Ureter (tissue), 1 donor: ENCODE measurements at regions not wholly inside any gene's neighbourhood (a gene's known extent, or its start where the extent isn't known, plus 50 kb on each side); places are given as distances from the start of the nearest gene placed in this dataset.
A peak's percentile ranks its signal among the peaks of the same experiment; 100 is the strongest.
"Not testable (repeated sequence)": the region's sequence is repeated elsewhere in the genome, so short reads cannot be mapped to it uniquely, and the experiment has no call there.

Experiments
- DNase-seq: peaks from one replicate; pipeline ENCODE4 v3.0.0-alpha.2; 2020; ENCODE audit warnings: low spot score
- donor health status: DM: yes; HTN: yes; CAD: no.

DNA sequence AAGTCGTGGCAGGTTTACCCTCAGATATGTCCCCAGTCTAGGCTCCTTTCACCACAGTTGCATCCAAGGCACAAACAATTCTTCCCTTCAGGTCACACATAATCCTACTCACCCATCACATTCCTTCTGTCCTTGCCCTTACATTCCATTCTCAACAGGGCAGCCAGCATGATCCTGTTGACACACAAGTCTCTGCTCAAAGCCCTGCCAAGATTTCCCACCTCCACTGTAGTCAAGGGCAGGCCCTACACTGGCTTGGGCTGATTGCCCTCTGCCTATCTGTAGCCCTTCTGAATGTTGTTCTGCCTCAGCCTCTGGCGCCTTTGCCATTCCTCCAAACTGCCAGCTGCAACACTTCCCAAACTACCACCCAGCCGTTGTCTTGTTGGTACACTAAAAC lies 187.9 kb upstream of the AKR1E2 start:
- DNase-seq, result no peak

DNA sequence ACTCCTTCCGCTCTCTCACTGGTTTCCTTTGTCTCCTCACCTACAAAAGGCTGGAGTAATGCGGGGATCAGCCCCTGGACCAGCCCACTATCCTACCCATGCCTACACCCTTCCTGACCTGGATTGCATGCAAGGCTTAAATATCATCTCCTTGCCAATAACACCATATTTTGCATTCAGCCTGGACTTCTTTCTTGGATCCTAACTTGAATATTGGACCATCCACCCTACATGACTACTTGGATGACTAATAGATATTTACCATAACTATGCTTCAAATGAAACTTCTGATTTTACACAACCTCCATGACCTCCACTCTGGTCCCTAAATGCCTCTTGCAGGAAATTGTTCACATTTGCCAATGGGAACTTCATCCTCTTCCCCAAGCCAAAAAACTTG lies 188.3 kb upstream of the AKR1E2 start:
- DNase-seq, result no peak

DNA sequence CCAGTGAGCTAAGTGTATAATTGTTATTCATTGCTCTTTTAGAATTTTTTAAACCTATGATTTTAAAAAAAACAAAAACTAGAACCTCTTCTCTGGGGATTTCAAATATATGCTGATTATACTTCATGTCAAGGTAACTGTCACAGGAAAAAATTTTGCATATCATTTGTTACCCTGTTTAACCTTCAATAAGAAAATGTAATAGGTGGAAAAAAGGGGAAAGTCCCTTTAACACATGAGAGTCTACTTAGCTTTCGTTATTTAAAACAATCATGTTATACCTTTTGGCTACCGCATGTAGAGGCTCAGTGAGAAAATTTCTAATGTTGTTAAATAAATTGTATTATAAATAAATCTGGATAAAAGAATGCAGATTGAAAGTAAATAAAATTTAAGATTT lies 190.1 kb upstream of the AKR1E2 start:
- DNase-seq, result no peak

DNA sequence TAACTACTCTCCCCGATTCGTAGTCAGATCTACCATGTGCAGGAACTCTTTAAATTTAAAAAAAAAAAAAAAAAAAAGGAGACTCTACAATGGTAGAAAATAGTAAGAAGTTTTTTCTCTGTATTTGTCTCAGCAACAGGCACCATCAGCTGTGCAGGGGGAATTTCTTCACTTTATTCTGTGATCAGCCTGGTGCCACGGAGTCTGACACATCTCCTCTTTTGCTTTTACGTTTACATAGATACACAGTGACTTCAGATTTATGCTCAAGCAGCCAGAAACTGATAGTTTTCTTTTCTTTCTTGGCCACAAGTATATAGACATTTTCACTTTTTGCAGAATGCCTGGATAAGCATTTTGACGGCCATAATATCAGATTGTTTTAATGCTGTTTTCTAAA lies 190.6 kb upstream of the AKR1E2 start:
- no peak for DNase-seq

DNA sequence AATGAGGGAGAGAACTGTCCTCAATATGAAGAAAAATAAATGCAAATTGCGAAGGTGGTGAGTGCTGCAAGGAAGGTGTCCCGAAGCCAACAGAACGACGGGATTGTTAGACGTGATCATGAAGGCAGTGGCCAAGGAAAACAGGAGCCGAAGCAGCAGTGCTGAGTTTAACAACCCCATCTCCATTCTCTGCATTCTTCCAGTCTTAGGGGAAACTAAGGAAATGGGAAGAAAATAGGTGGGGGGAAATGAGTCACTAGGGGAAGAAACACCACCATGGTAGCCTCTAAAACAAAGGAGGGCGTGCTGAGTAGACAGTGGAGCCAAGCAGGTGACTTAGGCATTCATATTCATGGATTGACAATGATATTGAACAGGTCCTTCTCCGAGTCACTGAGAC lies 192.2 kb upstream of the AKR1E2 start:
- no peak for DNase-seq

DNA sequence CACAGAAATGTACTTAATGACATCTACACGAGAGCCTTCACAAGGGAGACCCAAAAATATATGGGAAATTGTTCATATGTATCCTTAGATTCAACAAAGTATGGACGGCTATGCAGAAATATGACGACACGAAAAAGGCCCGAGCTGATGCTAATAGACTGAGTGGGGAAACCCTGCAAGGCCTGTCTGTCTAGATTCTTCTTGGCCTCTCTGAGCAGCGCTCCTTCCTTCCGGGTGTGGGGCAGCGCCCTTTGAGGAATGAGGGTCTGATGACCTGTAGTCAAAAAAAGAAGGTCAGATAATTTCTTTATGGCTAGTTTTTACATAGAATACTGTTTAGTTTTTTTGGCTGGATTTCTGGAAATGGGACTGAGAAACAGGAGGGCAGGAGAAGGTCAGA lies 192.8 kb upstream of the AKR1E2 start:
- peak; percentile 51 for DNase-seq

DNA sequence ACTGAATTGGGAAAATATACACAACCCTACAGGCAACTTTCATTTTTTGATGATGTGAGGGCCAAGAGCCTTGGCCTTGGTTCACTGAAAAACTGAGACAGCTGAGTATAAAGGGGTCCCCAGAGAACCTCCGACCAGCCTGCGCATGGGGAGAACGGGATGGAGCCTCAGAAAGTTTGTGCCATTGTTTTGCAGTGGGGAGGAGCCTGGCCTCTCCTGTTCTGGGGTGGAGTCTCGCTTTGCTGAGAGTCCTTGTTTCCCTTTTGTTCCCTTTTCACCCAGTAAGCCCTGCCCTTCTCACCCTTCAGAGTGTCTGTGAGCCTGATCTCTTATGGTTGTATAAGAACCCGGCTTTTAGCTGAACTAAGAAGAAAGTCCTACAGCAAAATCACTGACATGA lies 193.2 kb upstream of the AKR1E2 start:
- no peak for DNase-seq

DNA sequence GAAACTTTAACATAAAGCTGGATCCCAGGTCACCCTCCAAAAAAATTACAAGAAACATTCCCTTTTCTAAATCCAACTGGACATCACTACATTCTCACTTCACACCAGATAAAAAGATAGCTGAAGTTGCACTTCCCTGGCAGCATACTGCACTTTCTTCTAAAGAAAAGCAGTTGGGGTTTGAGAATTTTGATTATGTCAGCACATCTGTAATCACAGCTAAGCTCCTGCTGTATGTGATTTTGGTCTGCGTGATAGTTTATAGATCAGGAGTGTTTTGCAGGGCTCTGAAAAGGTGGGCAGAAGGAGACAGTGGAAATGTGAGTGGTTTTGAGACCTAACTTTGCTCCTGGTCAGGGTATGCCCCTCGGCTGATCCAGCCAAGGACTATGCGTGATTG lies 199.1 kb upstream of the AKR1E2 start:
- DNase-seq, result no peak

DNA sequence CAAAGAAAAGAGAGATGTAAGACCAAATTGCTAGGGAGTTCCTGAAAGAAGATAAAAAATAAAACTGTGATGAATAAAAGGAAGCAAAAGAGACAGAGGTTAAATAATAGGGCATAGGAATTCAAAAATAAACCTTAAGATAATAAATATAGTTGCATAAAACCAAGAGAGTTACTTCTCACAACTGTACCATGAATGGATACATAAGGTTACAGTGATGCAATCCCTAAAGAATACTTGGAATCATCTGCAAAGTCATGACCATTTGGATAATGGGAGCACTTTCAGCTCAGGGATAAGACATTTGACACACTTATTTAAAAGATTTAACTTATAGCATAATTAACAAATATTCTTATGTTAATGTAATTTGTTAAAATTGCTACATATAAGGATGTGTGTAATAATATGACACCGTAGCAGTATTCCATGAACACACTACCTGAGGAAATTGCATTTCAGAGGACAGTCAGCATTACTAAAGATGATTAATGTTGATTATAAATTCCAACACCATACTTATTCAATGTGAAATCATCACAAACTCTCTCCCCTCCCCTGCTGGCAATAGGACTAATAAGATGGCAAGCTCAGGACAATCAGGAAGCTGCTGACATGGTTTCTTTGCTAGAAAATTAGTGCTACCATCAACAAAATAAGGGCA lies 202.1 kb upstream of the AKR1E2 start:
- no peak for DNase-seq

DNA sequence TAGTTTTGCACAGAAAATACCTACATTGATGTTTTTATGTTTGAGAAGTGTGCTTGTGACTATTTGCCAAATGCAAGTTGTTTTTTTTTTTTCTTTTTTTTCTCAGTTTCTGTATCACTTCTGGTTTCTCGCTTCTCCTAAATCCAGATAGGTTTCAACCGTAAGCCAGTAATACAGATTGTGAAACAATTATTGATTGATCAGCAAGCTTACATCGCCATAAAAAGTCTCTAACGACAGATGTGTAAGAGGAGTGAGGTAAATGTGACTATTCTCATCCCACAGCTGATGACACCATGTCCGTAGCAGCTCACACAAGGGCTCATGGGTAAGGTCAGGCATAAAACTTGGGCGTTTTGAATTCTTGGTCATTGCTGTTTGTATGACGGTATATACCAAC lies 202.8 kb upstream of the AKR1E2 start:
- DNase-seq, result no peak

DNA sequence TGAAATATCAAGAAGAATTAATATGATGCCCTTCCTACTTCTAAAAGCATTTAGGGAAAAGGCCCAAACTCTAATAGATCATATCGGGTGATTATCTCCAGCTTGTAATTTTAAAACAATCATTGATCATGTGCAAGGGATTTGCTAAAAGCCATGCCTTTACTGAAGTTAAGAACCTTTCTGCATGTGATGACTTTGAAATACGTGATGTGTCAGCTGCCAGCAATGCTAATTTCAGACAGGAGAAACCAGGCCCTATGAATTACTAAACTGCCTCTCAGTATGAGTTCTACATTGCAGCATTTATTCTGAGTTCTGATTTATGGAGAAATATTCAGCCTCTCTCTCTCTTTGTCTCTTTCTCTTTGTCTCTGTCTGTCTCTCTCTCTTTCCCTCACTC lies 203.6 kb upstream of the AKR1E2 start:
- DNase-seq, result no peak

DNA sequence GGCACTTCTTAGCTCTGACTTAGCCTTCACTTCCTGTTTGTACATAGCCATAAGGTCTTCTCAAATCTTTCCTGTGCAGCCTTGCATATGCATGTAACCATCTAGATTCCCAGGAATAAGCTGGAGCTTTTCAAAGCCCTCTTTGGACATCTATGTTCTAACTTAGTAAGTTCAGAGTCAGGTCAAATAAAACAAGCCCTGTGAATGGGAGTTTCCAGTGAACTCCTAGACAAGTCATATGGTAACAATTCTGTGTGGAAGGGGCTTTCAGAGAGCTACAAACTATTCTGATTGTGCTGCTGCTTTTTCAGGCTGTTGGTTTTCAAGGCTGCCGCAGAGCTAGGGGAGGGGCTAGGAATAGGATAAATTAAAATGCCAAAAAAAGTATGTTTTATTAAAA lies 208.4 kb upstream of the AKR1E2 start:
- no peak for DNase-seq

DNA sequence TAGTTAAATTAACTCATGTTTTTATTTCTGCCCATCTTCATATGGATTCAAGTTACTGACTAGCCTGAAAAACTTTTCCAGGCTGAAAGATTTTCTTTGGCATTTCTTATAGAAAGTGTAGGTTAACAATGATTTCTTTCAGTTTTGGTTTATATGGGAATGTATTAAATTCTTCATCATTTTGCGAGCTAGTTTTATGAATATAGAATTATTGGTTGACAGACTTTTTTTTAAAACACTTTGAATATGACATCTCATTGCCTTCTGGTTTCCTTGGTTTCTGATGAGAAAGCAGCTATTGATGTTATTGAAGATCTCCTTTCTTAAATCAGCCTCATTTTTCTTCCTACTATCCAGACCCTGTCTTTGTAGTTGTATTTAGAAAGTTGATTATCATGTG lies 211.0 kb upstream of the AKR1E2 start:
- DNase-seq, result no peak

DNA sequence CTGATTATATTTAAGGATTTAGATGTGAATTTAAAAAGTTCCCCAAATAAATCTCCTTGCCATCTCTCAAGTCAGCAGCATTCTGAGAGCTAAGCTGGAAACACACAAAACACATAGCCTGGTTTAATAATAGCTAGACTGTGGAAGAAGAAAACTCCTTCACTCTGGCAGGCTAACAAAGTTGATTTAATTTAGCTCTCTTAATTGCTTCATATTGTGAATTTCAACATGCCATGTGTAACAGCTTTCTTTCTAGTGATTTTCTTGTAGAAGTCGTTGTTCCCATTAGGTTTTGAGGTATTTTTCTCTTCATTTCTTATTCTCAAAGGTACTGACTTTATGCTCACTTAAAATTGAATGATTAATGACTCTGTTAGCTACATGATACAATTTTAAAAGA lies 216.8 kb upstream of the AKR1E2 start:
- DNase-seq, result no peak

DNA sequence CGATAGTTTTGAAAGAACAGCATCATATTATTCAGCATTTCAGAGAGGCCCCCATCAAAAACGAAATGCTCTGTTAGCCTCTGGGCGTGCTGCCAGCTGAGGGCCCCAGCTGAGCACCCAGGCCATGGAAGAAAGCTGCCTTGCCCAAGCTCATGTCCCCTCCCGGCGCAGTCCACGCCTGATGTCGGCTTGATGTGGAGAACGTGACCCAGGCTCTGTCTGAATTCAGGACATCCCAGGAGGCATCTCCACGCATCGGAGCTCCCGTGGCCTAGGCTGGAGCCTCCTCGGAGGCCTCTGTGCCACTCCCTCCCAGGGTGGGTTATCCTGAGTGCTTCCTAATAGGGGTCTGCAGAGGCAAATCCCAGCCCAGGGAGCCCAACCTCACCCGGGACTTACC lies 218.3 kb upstream of the AKR1E2 start:
- no peak for DNase-seq

DNA sequence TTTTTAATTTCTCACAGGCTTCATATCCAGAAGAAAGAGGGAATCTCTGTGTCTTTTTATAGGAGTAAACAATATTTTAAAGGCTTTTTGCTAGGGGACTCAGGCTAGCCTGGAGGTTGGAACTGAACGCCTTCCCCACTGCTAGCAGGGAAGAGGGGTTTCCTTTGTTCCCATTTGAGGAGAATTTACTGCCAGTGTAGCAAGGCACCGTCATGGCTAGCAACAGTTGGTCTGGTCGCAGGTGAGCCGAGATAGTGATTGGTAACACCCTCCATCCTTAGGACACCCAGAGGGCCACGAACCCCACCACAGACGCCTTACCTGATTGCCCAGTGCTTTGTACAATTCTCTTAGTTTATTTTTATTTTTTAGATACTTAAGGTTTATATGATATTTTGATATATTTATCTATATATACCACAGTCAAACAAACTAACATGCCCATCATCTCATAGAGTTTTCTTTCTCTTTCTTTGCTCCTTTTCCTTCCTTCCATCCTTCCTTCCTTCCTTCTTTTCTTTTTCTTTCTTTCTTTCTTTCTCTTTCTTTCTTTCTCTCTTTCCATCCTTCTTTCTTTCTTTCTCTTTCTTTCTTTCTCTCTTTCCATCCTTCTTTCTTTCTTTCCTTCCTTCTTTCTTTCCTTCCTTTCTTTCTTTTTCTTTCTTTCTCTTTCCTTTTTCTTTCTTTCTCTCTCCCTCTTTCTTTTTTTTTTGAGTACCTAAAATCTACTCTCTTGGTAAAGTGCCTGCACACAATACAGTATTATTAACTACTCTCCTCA lies 219.0 kb upstream of the AKR1E2 start:
- DNase-seq, result no peak

DNA sequence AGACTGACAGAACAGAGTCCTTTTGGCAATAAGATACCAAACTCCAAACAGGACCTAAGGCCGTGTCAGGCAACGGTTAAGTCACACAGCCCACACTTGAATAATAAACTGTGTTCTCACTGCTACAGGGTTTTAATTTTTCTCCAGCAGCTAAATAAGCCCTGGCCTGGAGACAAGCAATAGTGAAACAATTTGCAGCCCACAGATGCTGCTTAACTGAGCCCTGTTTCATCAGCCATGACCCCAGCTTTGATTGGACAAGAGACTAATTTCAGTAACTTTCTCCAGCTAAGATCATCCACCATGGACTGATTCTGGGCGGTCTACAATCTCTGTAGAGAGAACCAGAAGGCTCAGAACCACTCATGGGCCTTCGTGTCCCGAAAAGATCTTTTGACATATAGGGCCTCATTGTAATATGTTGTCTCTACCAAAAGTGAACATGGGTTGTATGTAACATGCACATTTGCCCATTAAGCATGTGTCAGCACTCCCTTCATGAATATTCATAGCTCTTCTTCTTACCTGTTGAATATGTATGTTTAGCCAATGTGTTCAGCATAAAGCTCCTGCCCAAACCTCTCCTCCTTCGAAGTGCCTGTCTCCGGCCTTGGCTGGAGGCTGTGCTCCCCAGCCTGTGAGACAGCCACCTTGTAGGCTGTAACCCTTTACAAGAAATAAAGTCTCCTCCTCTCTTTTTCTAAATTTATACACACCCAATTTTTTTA lies 223.1 kb upstream of the AKR1E2 start:
- no peak for DNase-seq

DNA sequence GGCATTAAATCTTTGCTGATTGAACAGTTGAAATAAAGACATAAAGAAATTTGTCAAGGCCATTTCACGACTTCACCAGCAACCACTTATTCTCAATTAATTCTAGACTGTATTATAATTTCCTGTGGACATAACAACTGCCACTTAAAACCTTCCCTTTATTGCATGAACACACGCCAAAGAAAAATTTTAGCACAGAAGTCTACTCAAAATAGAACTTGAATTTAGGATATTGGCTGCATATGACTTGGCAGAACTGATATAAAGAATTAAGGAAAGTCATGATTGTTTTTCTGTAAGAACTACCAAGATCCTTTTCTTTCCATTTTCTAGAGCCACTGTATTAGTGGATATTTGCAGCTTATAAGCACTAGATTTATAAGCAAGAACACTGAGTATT lies 226.5 kb upstream of the AKR1E2 start:
- DNase-seq, result no peak

DNA sequence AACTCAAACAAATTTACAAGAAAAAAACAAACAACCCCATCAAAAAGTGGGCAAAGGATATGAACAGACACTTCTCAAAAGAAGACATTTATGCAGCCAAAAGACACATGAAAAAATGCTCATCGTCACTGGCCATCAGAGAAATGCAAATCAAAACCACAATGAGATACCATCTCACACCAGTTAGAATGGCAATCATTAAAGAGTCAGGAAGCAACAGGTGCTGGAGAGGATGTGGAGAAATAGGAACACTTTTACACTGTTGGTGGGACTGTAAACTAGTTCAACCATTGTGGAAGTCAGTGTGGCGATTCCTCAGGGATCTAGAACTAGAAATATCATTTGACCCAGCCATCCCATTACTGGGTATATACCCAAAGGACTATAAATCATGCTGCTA lies 228.1 kb upstream of the AKR1E2 start:
- DNase-seq, result not testable (repeated sequence)

DNA sequence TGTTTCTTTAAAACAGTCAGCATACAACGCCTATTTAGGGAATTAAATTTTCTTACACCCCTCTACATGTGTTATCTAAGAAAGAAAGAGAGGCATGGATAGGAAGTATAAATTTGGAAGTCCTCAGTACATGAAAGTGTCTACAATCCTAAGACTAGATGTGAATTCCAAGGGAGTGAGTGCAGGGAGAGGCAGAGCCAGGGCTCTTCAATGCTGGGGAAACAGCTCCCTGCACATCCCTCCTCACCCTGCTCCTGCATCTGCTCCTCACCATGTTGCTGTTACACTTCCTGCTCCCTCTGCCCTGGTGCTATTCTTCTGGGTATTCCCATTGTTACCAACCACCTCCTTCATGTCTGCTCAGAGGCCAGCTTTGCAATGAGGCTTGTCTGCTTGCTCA lies 229.1 kb upstream of the AKR1E2 start:
- no peak for DNase-seq

DNA sequence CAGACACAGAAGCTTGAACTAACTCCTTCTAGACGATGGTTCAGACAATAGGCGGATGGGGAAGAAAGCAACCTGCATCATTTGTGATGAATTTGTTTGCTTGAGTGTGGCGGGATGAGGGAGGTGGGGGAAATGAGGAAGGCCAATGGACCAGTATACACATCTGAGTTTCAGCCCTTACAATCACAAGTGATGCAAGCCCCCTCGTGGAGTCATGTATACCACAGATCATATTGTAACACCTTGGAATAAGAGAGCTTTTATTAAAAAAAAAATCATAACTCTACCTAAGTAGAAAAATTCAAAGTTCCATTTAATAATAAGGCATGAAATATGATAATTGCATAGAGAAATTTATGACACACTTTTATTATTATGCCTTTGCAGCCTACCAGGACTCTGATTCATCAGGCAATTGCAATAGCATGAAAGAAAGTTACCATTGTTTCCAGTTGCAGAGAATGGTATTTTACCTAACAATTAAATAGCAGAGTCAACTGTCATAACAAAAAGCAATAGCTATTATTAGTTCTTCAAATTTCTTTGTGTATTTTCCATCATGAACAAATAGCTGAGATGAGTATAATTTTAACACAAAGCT lies 230.2 kb upstream of the AKR1E2 start:
- no peak for DNase-seq

DNA sequence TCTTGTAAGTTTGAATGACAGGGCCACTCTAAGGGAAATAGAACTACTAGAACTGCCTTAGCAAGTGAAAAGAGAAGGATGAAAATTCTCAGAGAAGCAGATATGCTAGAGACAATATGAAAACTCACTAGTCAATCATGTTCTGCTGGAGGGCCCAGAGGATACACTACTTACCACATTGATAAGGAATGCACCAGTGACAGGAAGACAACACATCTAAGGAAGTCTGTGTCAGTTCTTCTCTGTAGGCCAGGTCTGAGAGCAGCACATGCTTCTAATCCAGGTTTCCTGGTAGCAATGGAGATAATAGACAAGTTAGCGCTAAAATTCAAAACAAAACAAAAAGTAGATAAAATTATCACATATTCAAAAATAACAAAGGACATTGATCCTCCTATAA lies 235.2 kb upstream of the AKR1E2 start:
- DNase-seq, result no peak

DNA sequence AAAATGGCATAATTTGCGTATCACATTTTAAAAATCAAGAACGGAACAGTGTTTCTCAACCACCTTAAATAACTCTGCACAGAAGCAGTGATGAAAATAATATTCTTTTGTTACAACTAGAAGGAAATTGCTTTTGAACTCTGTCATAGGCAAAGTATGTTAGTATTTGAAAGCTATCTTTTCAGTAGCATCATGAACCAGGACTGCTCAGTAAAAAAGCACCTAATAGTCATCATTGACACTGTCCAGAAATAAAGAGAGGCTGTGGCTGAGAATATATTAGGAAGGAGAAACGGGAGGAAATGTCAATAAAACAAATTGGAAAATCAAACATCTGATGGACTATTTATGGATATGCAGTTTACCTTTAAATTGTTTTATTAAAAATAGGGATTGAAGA lies 237.2 kb upstream of the AKR1E2 start:
- no peak for DNase-seq
